Esophagus muscularis mucosa (tissue), 4 donors: ENCODE measurements at regions not wholly inside any gene's neighbourhood (a gene's known extent, or its start where the extent isn't known, plus 50 kb on each side); places are given as distances from the start of the nearest gene placed in this dataset.

ENCODE experiments used
- DNase-seq: peaks from one replicate; pipeline ENCODE4 v3.0.0-alpha.2; 2017; ENCODE audit errors: extremely low spot score
- H3K27ac ChIP-seq, 4 donors: fragments of 200-600 bp; sonication (generic); replicated peaks in 1 of 4; 1 replicate in 3 of 4; 2 replicates in 1 of 4; pipeline ENCODE4 v1.5.1; 2016 to 2019; ENCODE audit warnings: mild to moderate bottlenecking in 1 of 4
- H3K27me3 ChIP-seq, 4 donors: fragments of 200-600 bp; sonication (generic); one replicate each; pipeline versions ENCODE4 v1.5.1 to v1.6.0; 2016 to 2019
- H3K36me3 ChIP-seq, 4 donors: fragments of 200-600 bp; sonication (generic); one replicate each; pipeline ENCODE4 v1.5.1; 2016 to 2019
- H3K4me1 ChIP-seq, 4 donors: fragments of 200-600 bp; sonication (generic); one replicate each; pipeline ENCODE4 v1.5.1; 2016 to 2019
- H3K4me3 ChIP-seq, 4 donors: fragments of 200-600 bp; sonication (generic); 1 replicate in 2 of 4; 2 replicates in 2 of 4; pipeline ENCODE4 v1.5.1; 2016 to 2019; ENCODE audit warnings: mild to moderate bottlenecking in 4 of 4, moderate library complexity in 1 of 4
- H3K9me3 ChIP-seq, 4 donors: fragments of 200-600 bp; sonication (generic); 1 replicate in 3 of 4; 2 replicates in 1 of 4; pipeline ENCODE4 v1.5.1; 2016 to 2019
- CTCF ChIP-seq, 3 experiments: fragments of 200-600 bp in 2 of 3; fragments of 450-650 bp in 1 of 3; sonication (generic) in 2 of 3; IDR thresholded peaks; one replicate each; pipeline ENCODE4 v1.5.1; 2017 to 2019; ENCODE audit warnings: antibody characterized with exemption in 3 of 3, mild to moderate bottlenecking in 2 of 3, moderate library complexity in 1 of 3
- EP300 ChIP-seq: sonication (generic); formaldehyde crosslinking; IDR thresholded peaks from one replicate; pipeline ENCODE4 v1.6.1; 2017; ENCODE audit warnings: antibody characterized with exemption
- POLR2A ChIP-seq: fragments of 450-650 bp; IDR thresholded peaks from one replicate; pipeline ENCODE4 v1.6.1; 2017; ENCODE audit warnings: antibody characterized with exemption, moderate library complexity, mild to moderate bottlenecking, low read depth
- POLR2AphosphoS5 ChIP-seq, 2 donors: sonication (generic); formaldehyde crosslinking; IDR thresholded peaks; one replicate each; pipeline ENCODE4 v1.6.1; 2017; ENCODE audit warnings: antibody characterized with exemption in 2 of 2
- WGBS: methylation state at CpG from one replicate; pipeline ENCODE4 v1.1.5; 2018; 5-methylcytosine and 5-hydroxymethylcytosine counted together
- intact Hi-C: fragments of 100-400 bp; cut with DNase I; formaldehyde crosslinking; loops from one replicate; pipeline ENCODE4 v1.15.1; 2023

GRCh38 chr5:173420108-173420507, 91.9 kb upstream of the STC2 start:
- Histone ChIP-seq H3K9me3 (peaks cover 0 to 19% (median 2%) of the 10 kb centered on the region in 4 donors), H3K4me1 (peaks cover 0 to 20% (median 13%) of the 10 kb centered on the region in 4 donors), H3K27ac (peak overlapping the region; percentile 44 to 80 (median 66)), H3K27me3 (no peaks in the 10 kb centered on the region), H3K4me3 (no peak overlapping the region), H3K36me3 (no peaks in the 10 kb centered on the region)
- intact Hi-C loops, result no loop called here
- TF ChIP-seq CTCF (IDR thresholded peaks at IDR 0.05) (no peak), EP300 (no peak), POLR2A (no peak), POLR2AphosphoS5 (IDR thresholded peaks at IDR 0.05) (peak in 1 of 2 donors; percentile 33)
- no peak for DNase-seq
- WGBS, result 41% methylated on average over 11 of the region's 11 CpGs

DNA sequence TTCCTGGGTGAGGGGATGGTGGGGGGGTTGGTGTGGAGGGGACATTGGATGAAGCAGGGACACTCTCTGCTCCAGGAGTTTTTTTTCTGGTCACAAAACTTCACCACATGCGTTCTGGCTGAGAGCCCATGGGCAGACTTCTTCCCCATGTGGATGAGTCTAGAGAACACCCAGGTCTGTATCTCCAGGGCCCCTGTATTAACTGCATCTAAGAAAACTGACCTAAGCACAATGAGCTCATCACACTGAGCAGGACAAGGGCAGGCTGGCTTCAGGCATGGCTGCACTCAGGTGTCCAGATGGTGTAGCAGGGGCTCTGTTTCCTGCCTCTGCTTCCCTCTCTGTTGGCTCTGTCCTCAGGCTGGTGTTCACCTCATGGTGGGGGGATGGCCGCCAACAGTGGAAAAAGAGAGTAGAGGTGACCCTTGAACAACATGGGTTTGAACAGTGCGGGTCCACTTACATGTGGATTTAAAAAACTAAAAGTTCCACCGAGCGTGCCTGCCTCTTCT, 85.3 kb upstream of the STC2 start:
- TF ChIP-seq POLR2A (no peak), POLR2AphosphoS5 (IDR thresholded peaks at IDR 0.05) (no peak), EP300 (no peak), CTCF (IDR thresholded peaks at IDR 0.05) (no peak)
- 98% methylated on average over 5 of the region's 5 CpGs for WGBS
- peaks cover 0 to 38% (median 34%) of the 10 kb centered on the region in 4 donors for H3K4me1 ChIP-seq
- H3K27me3 ChIP-seq, result no peaks in the 10 kb centered on the region
- H3K9me3 ChIP-seq, result no peaks in the 10 kb centered on the region
- intact Hi-C loops, result no loop called here
- no peak overlapping the region for H3K27ac ChIP-seq
- DNase-seq, result no peak
- no peaks in the 10 kb centered on the region for H3K36me3 ChIP-seq
- H3K4me3 ChIP-seq, result no peak overlapping the region

- intact Hi-C loops, result no loop called here
- H3K4me3 ChIP-seq, result no peak overlapping the region
- TF ChIP-seq POLR2A, result no peak
- no peak for TF ChIP-seq POLR2AphosphoS5 (IDR thresholded peaks at IDR 0.05)
- TF ChIP-seq EP300, result no peak
- TF ChIP-seq CTCF (IDR thresholded peaks at IDR 0.05), result no peak
- no peaks in the 10 kb centered on the region for H3K27me3 ChIP-seq
- peaks cover 0 to 39% (median 34%) of the 10 kb centered on the region in 4 donors for H3K4me1 ChIP-seq
- H3K9me3 ChIP-seq, result no peaks in the 10 kb centered on the region
- no peak overlapping the region for H3K27ac ChIP-seq
- no peaks in the 10 kb centered on the region for H3K36me3 ChIP-seq
- 60% methylated on average over 11 of the region's 12 CpGs for WGBS
- DNase-seq, result no peak
Measured at GRCh38 chr5:173412566-173412965, 84.4 kb upstream of the STC2 start.

DNA sequence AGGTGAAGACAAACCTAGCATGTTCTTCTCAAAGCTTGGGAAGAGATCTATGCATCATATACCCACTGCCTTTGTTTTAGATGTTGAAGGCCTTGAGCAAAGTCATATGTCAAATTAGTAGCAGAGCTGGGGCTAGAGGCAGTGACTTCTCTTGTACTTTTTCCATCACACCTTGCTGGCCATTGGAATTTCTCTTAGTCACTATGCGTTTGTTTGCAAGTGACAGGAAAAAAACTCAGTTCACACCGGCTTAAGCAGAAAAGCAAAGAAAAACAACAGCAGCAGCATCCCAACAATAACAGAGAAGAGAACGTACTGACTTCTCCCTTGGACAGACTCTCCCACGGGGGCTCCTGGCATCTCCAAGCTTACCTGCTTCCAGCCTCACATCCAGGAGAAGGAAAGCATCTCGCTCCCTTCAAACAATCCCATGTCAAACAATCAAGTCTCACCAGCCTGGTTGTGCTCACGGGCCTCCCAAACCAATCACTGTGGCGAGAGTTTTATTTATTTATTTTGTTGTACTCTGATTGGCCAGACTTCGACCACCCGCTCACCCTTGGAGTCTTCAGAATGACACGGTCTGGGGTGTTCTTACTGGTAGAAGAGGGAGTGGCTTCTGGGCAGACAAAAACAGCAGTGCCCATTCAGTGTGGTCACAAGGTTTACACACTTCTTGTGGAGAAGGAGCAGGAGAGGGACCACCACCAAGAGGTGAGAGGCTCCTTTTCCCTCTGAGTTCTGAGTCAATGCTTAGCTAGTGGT, 83.8 kb upstream of the STC2 start:
- TF ChIP-seq CTCF (IDR thresholded peaks at IDR 0.05) (no peak), POLR2AphosphoS5 (IDR thresholded peaks at IDR 0.05) (no peak), POLR2A (no peak), EP300 (no peak)
- Histone ChIP-seq H3K4me3 (no peak overlapping the region), H3K4me1 (peaks cover 0 to 39% (median 34%) of the 10 kb centered on the region in 4 donors), H3K9me3 (no peaks in the 10 kb centered on the region), H3K36me3 (no peaks in the 10 kb centered on the region), H3K27me3 (no peaks in the 10 kb centered on the region), H3K27ac (no peak overlapping the region)
- 77% methylated on average over 10 of the region's 10 CpGs for WGBS
- DNase-seq, result no peak
- intact Hi-C loops, result no loop called here
